ENCODE measurements at regions not wholly inside any gene's neighbourhood (a gene's known extent, or its start where the extent isn't known, plus 50 kb on each side); places are given as distances from the start of the nearest gene placed in this dataset.

GRCh38 chr20:40813029-40813431, 124.0 kb upstream of the MAFB start:
- no peak overlapping the region for H2BK120ac ChIP-seq (ENCODE audit: low read depth, low read length)
- H4K8ac ChIP-seq (ENCODE audit: low read depth, low read length) = no peak overlapping the region
- H3K4ac ChIP-seq (ENCODE audit: low read depth, low read length) = no peak overlapping the region
- no peak overlapping the region for H4K5ac ChIP-seq (ENCODE audit: low read length)
- no peak overlapping the region for H2BK15ac ChIP-seq (replicated peaks; ENCODE audit: low read depth)
- H3K27ac ChIP-seq (ENCODE audit: low read depth, low read length) = no peak overlapping the region
- no peaks in the 10 kb centered on the region for H3K79me2 ChIP-seq (ENCODE audit: control insufficient read depth, insufficient read depth, low read length)
- H3K9ac ChIP-seq (ENCODE audit: low read length) = no peak overlapping the region
- WGBS (ENCODE audit: extremely low coverage, insufficient coverage, low lambda C conversion rate) = no CpG with 5 or more reads among the region's 5 CpGs
- H3K79me1 ChIP-seq (ENCODE audit: low read length) = no peaks in the 10 kb centered on the region
- H3K23ac ChIP-seq (ENCODE audit: low read length) = no peak overlapping the region
- no peak overlapping the region for H3K4me3 ChIP-seq (ENCODE audit: low read length)
- no peaks in the 10 kb centered on the region for H3K4me1 ChIP-seq (ENCODE audit: control insufficient read depth, low read depth, low read length)
- no peak for DNase-seq
- H2BK5ac ChIP-seq (ENCODE audit: low read length) = no peak overlapping the region
- no peak overlapping the region for H2AK5ac ChIP-seq (ENCODE audit: low read length)
- H3K4me2 ChIP-seq (ENCODE audit: low read length) = no peak overlapping the region
- H3K36me3 ChIP-seq (ENCODE audit: control insufficient read depth, insufficient read depth, low read length) = no peaks in the 10 kb centered on the region
- no peak overlapping the region for H3K56ac ChIP-seq (ENCODE audit: low read length)
- no peaks in the 10 kb centered on the region for H3K27me3 ChIP-seq (ENCODE audit: insufficient read depth, low read length, poor library complexity)
- H3K18ac ChIP-seq (ENCODE audit: low read length) = no peak overlapping the region

- no peak overlapping the region for H3K23ac ChIP-seq (ENCODE audit: low read length)
- H3K4me3 ChIP-seq (ENCODE audit: low read length) = no peak overlapping the region
- no peak overlapping the region for H2AK5ac ChIP-seq (ENCODE audit: low read length)
- H4K5ac ChIP-seq (ENCODE audit: low read length) = no peak overlapping the region
- H2BK15ac ChIP-seq (replicated peaks; ENCODE audit: low read depth) = no peak overlapping the region
- H3K9ac ChIP-seq (ENCODE audit: low read length) = no peak overlapping the region
- no peaks in the 10 kb centered on the region for H3K79me1 ChIP-seq (ENCODE audit: low read length)
- no peak overlapping the region for H3K56ac ChIP-seq (ENCODE audit: low read length)
- H3K18ac ChIP-seq (ENCODE audit: low read length) = no peak overlapping the region
- no peak for DNase-seq
- no peak overlapping the region for H3K4ac ChIP-seq (ENCODE audit: low read depth, low read length)
- no peak overlapping the region for H4K8ac ChIP-seq (ENCODE audit: low read depth, low read length)
- H3K79me2 ChIP-seq (ENCODE audit: control insufficient read depth, insufficient read depth, low read length) = no peaks in the 10 kb centered on the region
- H3K27me3 ChIP-seq (ENCODE audit: insufficient read depth, low read length, poor library complexity) = no peaks in the 10 kb centered on the region
- H3K4me1 ChIP-seq (ENCODE audit: control insufficient read depth, low read depth, low read length) = no peaks in the 10 kb centered on the region
- no peak overlapping the region for H3K27ac ChIP-seq (ENCODE audit: low read depth, low read length)
- no peaks in the 10 kb centered on the region for H3K36me3 ChIP-seq (ENCODE audit: control insufficient read depth, insufficient read depth, low read length)
- no peak overlapping the region for H3K4me2 ChIP-seq (ENCODE audit: low read length)
- H2BK120ac ChIP-seq (ENCODE audit: low read depth, low read length) = no peak overlapping the region
- WGBS (ENCODE audit: extremely low coverage, insufficient coverage, low lambda C conversion rate) = no CpG with 5 or more reads among the region's 13 CpGs
- H2BK5ac ChIP-seq (ENCODE audit: low read length) = no peak overlapping the region
Measured at GRCh38 chr20:40813708-40814630, 124.9 kb upstream of the MAFB start.

GRCh38 chr20:40814631-40814960, 125.6 kb upstream of the MAFB start:
- no peaks in the 10 kb centered on the region for H3K79me1 ChIP-seq (ENCODE audit: low read length)
- H2BK15ac ChIP-seq (replicated peaks; ENCODE audit: low read depth) = no peak overlapping the region
- H3K4ac ChIP-seq (ENCODE audit: low read depth, low read length) = no peak overlapping the region
- no peak overlapping the region for H3K18ac ChIP-seq (ENCODE audit: low read length)
- no peak overlapping the region for H3K4me2 ChIP-seq (ENCODE audit: low read length)
- no peak overlapping the region for H3K27ac ChIP-seq (ENCODE audit: low read depth, low read length)
- no peaks in the 10 kb centered on the region for H3K36me3 ChIP-seq (ENCODE audit: control insufficient read depth, insufficient read depth, low read length)
- no peak overlapping the region for H2BK5ac ChIP-seq (ENCODE audit: low read length)
- H3K23ac ChIP-seq (ENCODE audit: low read length) = no peak overlapping the region
- H3K9ac ChIP-seq (ENCODE audit: low read length) = no peak overlapping the region
- H4K5ac ChIP-seq (ENCODE audit: low read length) = no peak overlapping the region
- H3K27me3 ChIP-seq (ENCODE audit: insufficient read depth, low read length, poor library complexity) = no peaks in the 10 kb centered on the region
- no CpG with 5 or more reads among the region's 2 CpGs for WGBS (ENCODE audit: extremely low coverage, insufficient coverage, low lambda C conversion rate)
- no peaks in the 10 kb centered on the region for H3K4me1 ChIP-seq (ENCODE audit: control insufficient read depth, low read depth, low read length)
- no peaks in the 10 kb centered on the region for H3K79me2 ChIP-seq (ENCODE audit: control insufficient read depth, insufficient read depth, low read length)
- H3K56ac ChIP-seq (ENCODE audit: low read length) = no peak overlapping the region
- no peak overlapping the region for H2BK120ac ChIP-seq (ENCODE audit: low read depth, low read length)
- H3K4me3 ChIP-seq (ENCODE audit: low read length) = no peak overlapping the region
- no peak for DNase-seq
- H4K8ac ChIP-seq (ENCODE audit: low read depth, low read length) = no peak overlapping the region
- no peak overlapping the region for H2AK5ac ChIP-seq (ENCODE audit: low read length)

- Histone ChIP-seq H3K56ac (ENCODE audit: low read length) (no peak overlapping the region), H3K27me3 (ENCODE audit: insufficient read depth, low read length, poor library complexity) (no peaks in the 10 kb centered on the region), H2AK5ac (ENCODE audit: low read length) (no peak overlapping the region), H3K18ac (ENCODE audit: low read length) (no peak overlapping the region), H4K5ac (ENCODE audit: low read length) (no peak overlapping the region), H3K9ac (ENCODE audit: low read length) (no peak overlapping the region), H2BK120ac (ENCODE audit: low read depth, low read length) (no peak overlapping the region), H3K4me3 (ENCODE audit: low read length) (no peak overlapping the region), H3K4me2 (ENCODE audit: low read length) (no peak overlapping the region), H3K79me2 (ENCODE audit: control insufficient read depth, insufficient read depth, low read length) (no peaks in the 10 kb centered on the region), H3K4ac (ENCODE audit: low read depth, low read length) (no peak overlapping the region), H3K79me1 (ENCODE audit: low read length) (no peaks in the 10 kb centered on the region), H3K36me3 (ENCODE audit: control insufficient read depth, insufficient read depth, low read length) (no peaks in the 10 kb centered on the region), H4K8ac (ENCODE audit: low read depth, low read length) (no peak overlapping the region), H2BK5ac (ENCODE audit: low read length) (no peak overlapping the region), H3K4me1 (ENCODE audit: control insufficient read depth, low read depth, low read length) (no peaks in the 10 kb centered on the region), H3K27ac (ENCODE audit: low read depth, low read length) (no peak overlapping the region), H2BK15ac (replicated peaks; ENCODE audit: low read depth) (no peak overlapping the region), H3K23ac (ENCODE audit: low read length) (no peak overlapping the region)
- DNase-seq = no peak
- no CpG with 5 or more reads among the region's 9 CpGs for WGBS (ENCODE audit: extremely low coverage, insufficient coverage, low lambda C conversion rate)
Measured at GRCh38 chr20:40815156-40816038, 126.4 kb upstream of the MAFB start.

GRCh38 chr20:40816039-40816352, 127.0 kb upstream of the MAFB start:
- H3K4me2 ChIP-seq (ENCODE audit: low read length) = no peak overlapping the region
- no peaks in the 10 kb centered on the region for H3K36me3 ChIP-seq (ENCODE audit: control insufficient read depth, insufficient read depth, low read length)
- no peaks in the 10 kb centered on the region for H3K79me2 ChIP-seq (ENCODE audit: control insufficient read depth, insufficient read depth, low read length)
- H2BK5ac ChIP-seq (ENCODE audit: low read length) = no peak overlapping the region
- no peaks in the 10 kb centered on the region for H3K79me1 ChIP-seq (ENCODE audit: low read length)
- DNase-seq = no peak
- no peak overlapping the region for H3K27ac ChIP-seq (ENCODE audit: low read depth, low read length)
- no peaks in the 10 kb centered on the region for H3K4me1 ChIP-seq (ENCODE audit: control insufficient read depth, low read depth, low read length)
- no peak overlapping the region for H3K23ac ChIP-seq (ENCODE audit: low read length)
- no peak overlapping the region for H2BK15ac ChIP-seq (replicated peaks; ENCODE audit: low read depth)
- H4K8ac ChIP-seq (ENCODE audit: low read depth, low read length) = no peak overlapping the region
- H3K27me3 ChIP-seq (ENCODE audit: insufficient read depth, low read length, poor library complexity) = no peaks in the 10 kb centered on the region
- no peak overlapping the region for H3K4ac ChIP-seq (ENCODE audit: low read depth, low read length)
- no peak overlapping the region for H3K56ac ChIP-seq (ENCODE audit: low read length)
- no peak overlapping the region for H3K4me3 ChIP-seq (ENCODE audit: low read length)
- H3K18ac ChIP-seq (ENCODE audit: low read length) = no peak overlapping the region
- no peak overlapping the region for H3K9ac ChIP-seq (ENCODE audit: low read length)
- no peak overlapping the region for H2BK120ac ChIP-seq (ENCODE audit: low read depth, low read length)
- H2AK5ac ChIP-seq (ENCODE audit: low read length) = no peak overlapping the region
- WGBS (ENCODE audit: extremely low coverage, insufficient coverage, low lambda C conversion rate) = no CpG with 5 or more reads among the region's 3 CpGs
- H4K5ac ChIP-seq (ENCODE audit: low read length) = no peak overlapping the region

All from mesendoderm (in vitro differentiated cells).